DOHH2 (cell line): ENCODE measurements at regions not wholly inside any gene's neighbourhood (a gene's known extent, or its start where the extent isn't known, plus 50 kb on each side); places are given as distances from the start of the nearest gene placed in this dataset.
"Not testable (repeated sequence)": the region's sequence is repeated elsewhere in the genome, so short reads cannot be mapped to it uniquely, and the experiment has no call there.

Source experiments
- H3F3A ChIP-seq: fragments of 200-600 bp; sonication (generic), shearing (Covaris generic); 2 replicates; pipeline ENCODE4 v1.6.0; 2016; ENCODE audit warnings: antibody characterized with exemption, mild to moderate bottlenecking; ENCODE audit not compliant: control insufficient read depth, insufficient read depth
- H3K27ac ChIP-seq: fragments of 200-600 bp; sonication (generic); 2 replicates; pipeline ENCODE4 v1.5.1; 2014; ENCODE audit warnings: low read depth, mild to moderate bottlenecking, low read length, moderate library complexity
- H3K27me3 ChIP-seq: fragments of 200-600 bp; sonication (generic); 2 replicates; pipeline ENCODE4 v1.6.1; 2014; ENCODE audit warnings: mild to moderate bottlenecking, low read length, mixed read lengths; ENCODE audit not compliant: control insufficient read depth
- H3K36me3 ChIP-seq: fragments of 200-600 bp; sonication (generic); 2 replicates; pipeline ENCODE4 v1.6.1; 2014; ENCODE audit warnings: mild to moderate bottlenecking, low read length, moderate library complexity, mixed read lengths; ENCODE audit not compliant: control insufficient read depth
- H3K4me1 ChIP-seq: fragments of 200-600 bp; sonication (generic); 2 replicates; pipeline ENCODE4 v1.6.1; 2014; ENCODE audit warnings: mild to moderate bottlenecking, low read length, mixed read lengths; ENCODE audit not compliant: control insufficient read depth
- H3K4me2 ChIP-seq: fragments of 200-600 bp; sonication (generic); 2 replicates; pipeline ENCODE4 v1.6.0; 2014; ENCODE audit warnings: mild to moderate bottlenecking, low read length, moderate library complexity
- H3K4me3 ChIP-seq: fragments of 200-600 bp; sonication (generic); 2 replicates; pipeline ENCODE4 v1.5.1; 2014; ENCODE audit warnings: mild to moderate bottlenecking, low read length, mixed read lengths
- H3K79me2 ChIP-seq: fragments of 200-600 bp; sonication (generic); 2 replicates; pipeline ENCODE4 v1.6.1; 2014; ENCODE audit warnings: mild to moderate bottlenecking, low read length, mixed read lengths; ENCODE audit not compliant: control insufficient read depth
- H3K9me2 ChIP-seq: fragments of 200-600 bp; sonication (generic); replicated peaks from 2 replicates; pipeline ENCODE4 v1.6.1; 2014; ENCODE audit warnings: mild to moderate bottlenecking, low read length, mixed read lengths; ENCODE audit not compliant: control insufficient read depth
- H3K9me3 ChIP-seq: fragments of 200-600 bp; sonication (generic); 2 replicates; pipeline ENCODE4 v1.6.1; 2014; ENCODE audit warnings: antibody characterized with exemption, low read length, mixed read lengths; ENCODE audit not compliant: control insufficient read depth, insufficient read depth
- H4K20me1 ChIP-seq: fragments of 200-600 bp; sonication (generic); 2 replicates; pipeline ENCODE4 v1.6.0; 2014; ENCODE audit warnings: low read depth, mild to moderate bottlenecking, antibody characterized with exemption, low read length, moderate library complexity; ENCODE audit not compliant: control insufficient read depth, insufficient read depth
- CTCF ChIP-seq: fragments of 200-600 bp; sonication (generic); IDR thresholded peaks from one replicate; pipeline ENCODE4 v1.5.1; 2014; ENCODE audit warnings: antibody characterized with exemption, mild to moderate bottlenecking, low read depth, low read length; ENCODE audit not compliant: poor library complexity, severe bottlenecking
- EZH2phosphoT487 ChIP-seq: fragments of 200-600 bp; sonication (generic); IDR thresholded peaks from 2 replicates; pipeline ENCODE4 v1.6.1; 2017; ENCODE audit warnings: borderline replicate concordance, mild to moderate bottlenecking, antibody characterized with exemption, low read length, moderate library complexity, mixed read lengths

- TF ChIP-seq CTCF = no peak
- TF ChIP-seq EZH2phosphoT487 = no peak
- H3F3A ChIP-seq = no peaks in the 10 kb centered on the region
- H3K4me1 ChIP-seq = no peaks in the 10 kb centered on the region
- H3K4me2 ChIP-seq = no peak overlapping the region
- no peak overlapping the region for H3K4me3 ChIP-seq
- H3K27ac ChIP-seq = no peak overlapping the region
- no peaks in the 10 kb centered on the region for H3K9me3 ChIP-seq
- H3K27me3 ChIP-seq = no peaks in the 10 kb centered on the region
- no peaks in the 10 kb centered on the region for H3K36me3 ChIP-seq
- no peaks in the 10 kb centered on the region for H3K9me2 ChIP-seq
- no peaks in the 10 kb centered on the region for H4K20me1 ChIP-seq
- H3K79me2 ChIP-seq = no peaks in the 10 kb centered on the region
Observed at GRCh38 chr13:44732503-44733098, 156.5 kb upstream of the TSC22D1 start.

- TF ChIP-seq EZH2phosphoT487 = no peak
- no peak for TF ChIP-seq CTCF
- no peaks in the 10 kb centered on the region for H4K20me1 ChIP-seq
- no peaks in the 10 kb centered on the region for H3K9me2 ChIP-seq
- H3K27ac ChIP-seq = no peak overlapping the region
- no peaks in the 10 kb centered on the region for H3K9me3 ChIP-seq
- H3F3A ChIP-seq = no peaks in the 10 kb centered on the region
- no peak overlapping the region for H3K4me2 ChIP-seq
- no peaks in the 10 kb centered on the region for H3K79me2 ChIP-seq
- no peaks in the 10 kb centered on the region for H3K36me3 ChIP-seq
- no peaks in the 10 kb centered on the region for H3K4me1 ChIP-seq
- H3K4me3 ChIP-seq = no peak overlapping the region
- no peaks in the 10 kb centered on the region for H3K27me3 ChIP-seq
Observed at GRCh38 chr13:44730851-44731250, 154.7 kb upstream of the TSC22D1 start.

- TF ChIP-seq EZH2phosphoT487 (no peak), CTCF (no peak)
Observed at GRCh38 chr13:44730099-44730498, 154.0 kb upstream of the TSC22D1 start.

GRCh38 chr13:44727591-44727990 lies 151.5 kb upstream of the TSC22D1 start:
- not testable (repeated sequence) for H3K79me2 ChIP-seq, H3F3A ChIP-seq, H3K4me1 ChIP-seq, H3K4me3 ChIP-seq, H3K4me2 ChIP-seq, H3K9me2 ChIP-seq, H3K27ac ChIP-seq, H4K20me1 ChIP-seq, H3K36me3 ChIP-seq, H3K9me3 ChIP-seq, H3K27me3 ChIP-seq

More at GRCh38 chr13:44730099-44730498, 154.0 kb upstream of the TSC22D1 start:
- no peak overlapping the region for H3K27ac ChIP-seq
- no peaks in the 10 kb centered on the region for H3K36me3 ChIP-seq
- no peaks in the 10 kb centered on the region for H3K4me1 ChIP-seq
- no peaks in the 10 kb centered on the region for H4K20me1 ChIP-seq
- no peak overlapping the region for H3K4me2 ChIP-seq
- no peaks in the 10 kb centered on the region for H3K9me3 ChIP-seq
- no peaks in the 10 kb centered on the region for H3K79me2 ChIP-seq
- no peaks in the 10 kb centered on the region for H3K27me3 ChIP-seq
- H3F3A ChIP-seq = no peaks in the 10 kb centered on the region
- no peak overlapping the region for H3K4me3 ChIP-seq
- H3K9me2 ChIP-seq = no peaks in the 10 kb centered on the region
